Lower leg skin (tissue), 4 donors: ENCODE measurements at regions not wholly inside any gene's neighbourhood (a gene's known extent, or its start where the extent isn't known, plus 50 kb on each side); places are given as distances from the start of the nearest gene placed in this dataset.

Experiments
- DNase-seq, 2 donors: peaks; one replicate each; pipeline ENCODE4 v3.0.0-alpha.2; 2019; ENCODE audit warnings: low spot score in 2 of 2
- H3K4me3 ChIP-seq: fragments of 200-600 bp; sonication (generic); 2 replicates; pipeline ENCODE4 v1.5.1; 2017; ENCODE audit warnings: mild to moderate bottlenecking, low read depth; ENCODE audit not compliant: poor library complexity, severe bottlenecking
- POLR2A ChIP-seq, 2 donors: fragments of 450-650 bp; IDR thresholded peaks; one replicate each; pipeline ENCODE4 v1.6.1; 2016 to 2017; ENCODE audit warnings: antibody characterized with exemption in 2 of 2, mild to moderate bottlenecking in 1 of 2, moderate library complexity in 1 of 2
- WGBS, 2 donors: methylation state at CpG; one replicate each; pipeline ENCODE4 v1.1.5; 2018; 5-methylcytosine and 5-hydroxymethylcytosine counted together
- intact Hi-C: fragments of 100-400 bp; cut with DNase I; formaldehyde crosslinking; loops from one replicate; pipeline ENCODE4 v1.15.0; 2023; ENCODE audit warnings: low total_unique reads
- TF ChIP-seq, protein P1 (sequence below), 3 donors: fragments of 450-650 bp; IDR thresholded peaks; one replicate each; pipeline ENCODE4 v1.5.1; 2016; ENCODE audit warnings: antibody characterized with exemption in 3 of 3, mild to moderate bottlenecking in 3 of 3, moderate library complexity in 2 of 3

DNA sequence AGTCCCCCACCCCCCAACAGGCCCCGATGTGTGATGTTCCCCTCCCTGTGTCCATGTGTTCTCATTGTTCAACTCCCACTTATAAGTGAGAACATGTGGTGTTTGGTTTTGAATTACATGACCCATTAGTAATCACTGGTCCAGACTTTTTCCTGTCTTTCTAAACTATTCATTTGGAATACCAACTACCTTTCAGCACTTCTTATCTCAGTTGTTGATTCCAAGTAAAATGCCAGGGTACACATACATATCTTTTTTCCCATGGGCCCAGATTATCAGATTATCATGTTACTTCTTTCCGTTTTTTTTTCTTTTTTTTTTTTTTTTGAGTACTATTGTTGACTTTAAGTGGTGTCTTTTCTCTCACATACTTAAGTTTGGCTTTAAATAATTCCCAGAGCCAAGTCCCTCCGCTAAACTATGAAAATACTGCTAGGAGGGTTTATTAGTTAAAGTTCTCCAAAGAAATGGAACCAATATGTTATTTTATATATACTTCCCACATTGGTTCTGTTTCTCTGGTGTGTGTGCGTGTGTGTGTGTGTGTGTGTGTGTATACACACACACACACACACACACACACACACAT is 389.3 kb downstream of the IRS1 start:
- WGBS, 2 donors = 60 to 61% methylated on average over 4 of the region's 4 CpGs
- no peak for DNase-seq

DNA sequence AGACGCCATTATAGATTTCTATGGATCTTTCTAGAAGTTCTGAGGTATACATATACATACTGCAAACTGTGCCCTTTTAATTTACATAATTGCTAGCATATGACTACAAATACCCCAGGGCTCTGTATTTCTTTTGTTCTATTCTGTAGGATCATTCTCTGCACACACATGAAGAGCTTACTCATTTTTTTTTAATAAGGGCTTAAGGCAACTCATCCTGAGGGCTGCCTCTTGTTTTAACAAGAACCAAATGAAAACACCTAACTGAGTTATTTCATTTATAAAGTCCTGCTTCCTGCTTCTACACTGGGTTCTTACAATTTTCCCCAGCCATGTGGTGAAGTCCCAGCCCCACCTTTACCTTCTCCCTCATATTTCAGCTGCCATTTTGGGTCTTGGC is 390.5 kb downstream of the IRS1 start:
- no peak overlapping the region for H3K4me3 ChIP-seq
- 100% methylated on average over 1 of the region's 1 CpG for WGBS, 2 donors
- intact Hi-C loops = no loop called here
- TF ChIP-seq POLR2A (IDR thresholded peaks at IDR 0.05) = no peak
- TF ChIP-seq, protein P1, sequence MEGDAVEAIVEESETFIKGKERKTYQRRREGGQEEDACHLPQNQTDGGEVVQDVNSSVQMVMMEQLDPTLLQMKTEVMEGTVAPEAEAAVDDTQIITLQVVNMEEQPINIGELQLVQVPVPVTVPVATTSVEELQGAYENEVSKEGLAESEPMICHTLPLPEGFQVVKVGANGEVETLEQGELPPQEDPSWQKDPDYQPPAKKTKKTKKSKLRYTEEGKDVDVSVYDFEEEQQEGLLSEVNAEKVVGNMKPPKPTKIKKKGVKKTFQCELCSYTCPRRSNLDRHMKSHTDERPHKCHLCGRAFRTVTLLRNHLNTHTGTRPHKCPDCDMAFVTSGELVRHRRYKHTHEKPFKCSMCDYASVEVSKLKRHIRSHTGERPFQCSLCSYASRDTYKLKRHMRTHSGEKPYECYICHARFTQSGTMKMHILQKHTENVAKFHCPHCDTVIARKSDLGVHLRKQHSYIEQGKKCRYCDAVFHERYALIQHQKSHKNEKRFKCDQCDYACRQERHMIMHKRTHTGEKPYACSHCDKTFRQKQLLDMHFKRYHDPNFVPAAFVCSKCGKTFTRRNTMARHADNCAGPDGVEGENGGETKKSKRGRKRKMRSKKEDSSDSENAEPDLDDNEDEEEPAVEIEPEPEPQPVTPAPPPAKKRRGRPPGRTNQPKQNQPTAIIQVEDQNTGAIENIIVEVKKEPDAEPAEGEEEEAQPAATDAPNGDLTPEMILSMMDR (IDR thresholded peaks at IDR 0.05) = no peak
- DNase-seq = no peak

More for the DNA sequence above, 389.3 kb downstream of the IRS1 start:
- TF ChIP-seq POLR2A (IDR thresholded peaks at IDR 0.05) = no peak
- TF ChIP-seq, protein P1 (IDR thresholded peaks at IDR 0.05) = no peak
- no peak overlapping the region for H3K4me3 ChIP-seq
- intact Hi-C loops = no loop called here

DNA sequence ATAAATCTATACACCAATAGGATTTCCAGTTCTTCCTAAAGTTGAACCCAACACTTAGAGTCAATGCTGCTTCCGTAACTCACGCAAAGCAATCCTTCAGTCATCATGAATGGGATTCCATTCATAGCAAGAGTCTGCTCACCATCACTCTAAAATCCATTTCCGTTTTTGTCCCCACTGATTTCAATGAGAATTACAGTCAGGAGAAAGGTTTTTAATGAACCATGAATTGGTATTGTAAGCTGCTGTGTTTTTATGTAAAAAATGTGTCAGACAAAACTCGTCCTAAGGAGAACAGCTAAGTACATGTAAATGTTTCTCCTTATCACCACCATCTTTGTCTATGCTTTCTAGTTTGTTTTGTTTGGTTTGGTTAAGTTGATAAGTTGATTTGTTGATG is 391.5 kb downstream of the IRS1 start:
- no peak overlapping the region for H3K4me3 ChIP-seq
- intact Hi-C loops = no loop called here
- no peak for DNase-seq
- no peak for TF ChIP-seq POLR2A (IDR thresholded peaks at IDR 0.05)
- TF ChIP-seq, protein P1 (IDR thresholded peaks at IDR 0.05) = no peak
- WGBS, 2 donors = 78 to 84% methylated on average over 4 of the region's 4 CpGs

DNA sequence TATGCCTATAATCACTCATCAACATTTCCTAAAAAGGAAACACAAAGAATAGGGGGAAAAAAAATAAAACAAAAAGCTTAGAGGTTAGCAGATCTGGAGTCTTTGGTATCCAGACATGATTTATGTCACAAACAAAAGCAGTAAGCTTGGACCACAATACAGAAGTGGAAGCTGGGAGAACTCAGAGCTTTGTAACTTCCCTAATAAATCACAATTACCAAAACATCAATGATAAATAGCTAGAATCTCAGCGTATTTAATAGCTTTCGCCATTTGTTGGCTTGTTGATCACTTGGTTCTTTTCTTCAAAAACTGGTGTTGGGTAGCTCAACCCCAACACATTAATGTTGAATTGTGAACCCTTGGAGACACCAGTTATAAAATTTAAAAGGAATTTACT is 392.5 kb downstream of the IRS1 start:
- TF ChIP-seq, protein P1 (IDR thresholded peaks at IDR 0.05) = no peak
- no peak for TF ChIP-seq POLR2A (IDR thresholded peaks at IDR 0.05)
- WGBS, 2 donors = 66 to 73% methylated on average over 2 of the region's 2 CpGs
- no peak for DNase-seq
- intact Hi-C loops = no loop called here
- no peak overlapping the region for H3K4me3 ChIP-seq

DNA sequence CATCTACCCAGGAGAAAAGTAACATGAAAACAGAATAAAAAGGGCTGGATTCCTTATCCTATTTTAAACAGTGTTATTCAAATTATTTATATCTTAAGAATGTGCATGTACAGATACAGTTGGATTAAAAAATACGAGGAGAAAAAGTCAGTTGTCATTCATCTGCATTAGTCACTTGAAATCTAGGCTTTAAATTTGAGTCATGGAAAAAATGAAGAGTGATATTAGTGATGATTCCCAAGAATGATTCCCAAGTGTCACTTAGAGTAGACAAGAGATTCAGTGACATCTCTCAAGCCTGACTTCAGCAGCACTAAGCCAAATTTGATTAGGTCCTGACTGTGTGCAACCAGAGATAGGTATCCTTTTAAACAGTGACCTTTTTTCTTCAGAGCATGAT is 394.2 kb downstream of the IRS1 start:
- TF ChIP-seq, protein P1 (IDR thresholded peaks at IDR 0.05) = no peak
- TF ChIP-seq POLR2A (IDR thresholded peaks at IDR 0.05) = no peak
- H3K4me3 ChIP-seq = no peak overlapping the region
- DNase-seq = no peak
- 26 to 30% methylated on average over 1 of the region's 1 CpG for WGBS, 2 donors
- intact Hi-C loops = no loop called here

DNA sequence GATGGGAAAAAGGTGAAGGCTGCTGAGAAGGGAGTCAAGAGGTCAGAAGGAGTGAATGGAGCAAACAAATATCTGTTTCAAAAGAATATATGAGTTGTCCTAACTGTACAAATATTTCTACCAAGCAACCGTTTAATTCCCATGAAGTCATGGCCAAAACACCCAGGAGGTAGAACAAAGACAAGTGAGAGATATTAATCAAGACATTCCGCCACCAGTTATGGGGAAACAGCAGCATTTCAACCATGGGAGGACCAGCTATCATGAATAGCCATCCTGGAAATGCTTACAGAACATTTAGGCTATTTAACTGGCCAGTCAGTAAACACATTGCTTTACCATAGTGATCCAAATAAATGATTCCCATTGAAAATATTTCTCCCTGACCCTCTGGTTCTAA is 396.3 kb downstream of the IRS1 start:
- H3K4me3 ChIP-seq = no peak overlapping the region
- TF ChIP-seq POLR2A (IDR thresholded peaks at IDR 0.05) = no peak
- TF ChIP-seq, protein P1 (IDR thresholded peaks at IDR 0.05) = no peak
- 47 to 61% methylated on average over 2 of the region's 2 CpGs for WGBS, 2 donors
- intact Hi-C loops = no loop called here
- DNase-seq = no peak
